Astrocyte of the spinal cord (primary cell): ENCODE measurements at regions not wholly inside any gene's neighbourhood (a gene's known extent, or its start where the extent isn't known, plus 50 kb on each side); places are given as distances from the start of the nearest gene placed in this dataset.

ENCODE experiments used
- DNase-seq: peaks from one replicate; pipeline ENCODE4 v3.0.0; 2011; ENCODE audit warnings: low read depth, low spot score
- H3K4me3 ChIP-seq: 2 replicates; pipeline ENCODE4 v1.5.1; 2011; ENCODE audit warnings: low read depth, mild to moderate bottlenecking, low read length, moderate library complexity
- CTCF ChIP-seq: IDR thresholded peaks from 2 replicates; pipeline ENCODE4 v1.5.1; 2012; ENCODE audit warnings: low read depth, mild to moderate bottlenecking, low read length, inconsistent platforms
- in situ Hi-C: cut with HindIII; loops from 2 replicates; pipeline ENCODE4 v1.10.0; 2017; ENCODE audit warnings: low sequenced_read_pairs

- TF ChIP-seq CTCF, result no peak
- DNase-seq, result no peak
- H3K4me3 ChIP-seq, result no peak overlapping the region
- in situ Hi-C loops, result no loop called here
Observed at GRCh38 chr1:87620807-87621206, 292.1 kb downstream of the LMO4 start.

- H3K4me3 ChIP-seq, result no peak overlapping the region
- in situ Hi-C loops, result no loop called here
- no peak for DNase-seq
- no peak for TF ChIP-seq CTCF
Observed at GRCh38 chr1:87629673-87630072, 301.0 kb downstream of the LMO4 start.

GRCh38 chr1:87632232-87632631, 303.6 kb downstream of the LMO4 start:
- TF ChIP-seq CTCF, result no peak
- in situ Hi-C loops, result no loop called here
- no peak for DNase-seq

GRCh38 chr1:87636198-87636892, 307.7 kb downstream of the LMO4 start:
- H3K4me3 ChIP-seq, result no peak overlapping the region
- in situ Hi-C loops, result no loop called here
- DNase-seq, result no peak
- no peak for TF ChIP-seq CTCF

More at GRCh38 chr1:87632232-87632631, 303.6 kb downstream of the LMO4 start:
- no peak overlapping the region for H3K4me3 ChIP-seq

- in situ Hi-C loops, result no loop called here
- no peak for DNase-seq
- H3K4me3 ChIP-seq, result no peak overlapping the region
- TF ChIP-seq CTCF, result no peak
Observed at GRCh38 chr1:87638636-87639035, 310.0 kb downstream of the LMO4 start.

- H3K4me3 ChIP-seq, result no peak overlapping the region
- in situ Hi-C loops, result no loop called here
- no peak for TF ChIP-seq CTCF
- DNase-seq, result no peak
Observed at GRCh38 chr1:87641996-87642395, 313.3 kb downstream of the LMO4 start.
